BE2C (cell line): ENCODE measurements at regions not wholly inside any gene's neighbourhood (a gene's known extent, or its start where the extent isn't known, plus 50 kb on each side); places are given as distances from the start of the nearest gene placed in this dataset.

Source experiments
- DNase-seq: peaks from one replicate; pipeline ENCODE4 v3.0.0-alpha.2; 2020
- H3K27me3 ChIP-seq: fragments of 250-450 bp; sonication (Bioruptor Pico); 2 replicates; pipeline ENCODE4 v1.5.1; 2020; ENCODE audit warnings: mild to moderate bottlenecking
- H3K36me3 ChIP-seq: fragments of 250-450 bp; sonication (Bioruptor Pico); 2 replicates; pipeline ENCODE4 v1.5.1; 2020; ENCODE audit warnings: mild to moderate bottlenecking
- H3K4me1 ChIP-seq: fragments of 250-450 bp; sonication (Bioruptor Pico); 2 replicates; pipeline ENCODE4 v1.5.1; 2020
- H3K4me3 ChIP-seq: 2 replicates; pipeline ENCODE4 v1.5.1; 2011; ENCODE audit warnings: low read depth, low read length
- H3K9me3 ChIP-seq: fragments of 250-450 bp; sonication (Bioruptor Pico); 2 replicates; pipeline ENCODE4 v1.5.1; 2020
- TF ChIP-seq, protein P1 (sequence below): IDR thresholded peaks from 2 replicates; pipeline ENCODE4 v1.5.1; 2012; ENCODE audit warnings: mild to moderate bottlenecking, low read depth, low read length

DNA sequence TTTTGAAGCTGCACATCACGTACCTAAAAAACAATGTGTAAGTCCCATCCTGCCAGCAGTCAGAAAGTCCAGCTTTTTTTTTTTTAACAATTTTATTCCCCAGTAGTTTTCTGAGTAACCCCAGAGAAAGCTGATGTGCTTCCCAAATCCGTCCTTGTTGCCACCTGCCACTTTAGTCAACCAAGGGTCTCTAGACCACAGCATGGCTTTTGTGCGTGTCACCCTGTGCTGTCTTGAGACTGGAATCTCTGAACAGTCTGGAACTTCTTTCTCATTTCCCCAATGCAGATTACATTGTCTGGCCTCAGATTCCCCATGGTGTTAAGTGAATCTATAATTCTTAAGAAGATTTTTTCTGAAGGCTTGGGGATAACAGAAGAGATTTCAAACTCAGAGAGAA is 289.2 kb upstream of the KLF12 start:
- TF ChIP-seq, protein P1, sequence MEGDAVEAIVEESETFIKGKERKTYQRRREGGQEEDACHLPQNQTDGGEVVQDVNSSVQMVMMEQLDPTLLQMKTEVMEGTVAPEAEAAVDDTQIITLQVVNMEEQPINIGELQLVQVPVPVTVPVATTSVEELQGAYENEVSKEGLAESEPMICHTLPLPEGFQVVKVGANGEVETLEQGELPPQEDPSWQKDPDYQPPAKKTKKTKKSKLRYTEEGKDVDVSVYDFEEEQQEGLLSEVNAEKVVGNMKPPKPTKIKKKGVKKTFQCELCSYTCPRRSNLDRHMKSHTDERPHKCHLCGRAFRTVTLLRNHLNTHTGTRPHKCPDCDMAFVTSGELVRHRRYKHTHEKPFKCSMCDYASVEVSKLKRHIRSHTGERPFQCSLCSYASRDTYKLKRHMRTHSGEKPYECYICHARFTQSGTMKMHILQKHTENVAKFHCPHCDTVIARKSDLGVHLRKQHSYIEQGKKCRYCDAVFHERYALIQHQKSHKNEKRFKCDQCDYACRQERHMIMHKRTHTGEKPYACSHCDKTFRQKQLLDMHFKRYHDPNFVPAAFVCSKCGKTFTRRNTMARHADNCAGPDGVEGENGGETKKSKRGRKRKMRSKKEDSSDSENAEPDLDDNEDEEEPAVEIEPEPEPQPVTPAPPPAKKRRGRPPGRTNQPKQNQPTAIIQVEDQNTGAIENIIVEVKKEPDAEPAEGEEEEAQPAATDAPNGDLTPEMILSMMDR = no peak
- Histone ChIP-seq H3K4me3 (no peak overlapping the region), H3K36me3 (no peaks in the 10 kb centered on the region), H3K27me3 (no peaks in the 10 kb centered on the region), H3K9me3 (no peaks in the 10 kb centered on the region; the same call in 1 of the 2 replicates), H3K4me1 (no peaks in the 10 kb centered on the region)
- DNase-seq = no peak

DNA sequence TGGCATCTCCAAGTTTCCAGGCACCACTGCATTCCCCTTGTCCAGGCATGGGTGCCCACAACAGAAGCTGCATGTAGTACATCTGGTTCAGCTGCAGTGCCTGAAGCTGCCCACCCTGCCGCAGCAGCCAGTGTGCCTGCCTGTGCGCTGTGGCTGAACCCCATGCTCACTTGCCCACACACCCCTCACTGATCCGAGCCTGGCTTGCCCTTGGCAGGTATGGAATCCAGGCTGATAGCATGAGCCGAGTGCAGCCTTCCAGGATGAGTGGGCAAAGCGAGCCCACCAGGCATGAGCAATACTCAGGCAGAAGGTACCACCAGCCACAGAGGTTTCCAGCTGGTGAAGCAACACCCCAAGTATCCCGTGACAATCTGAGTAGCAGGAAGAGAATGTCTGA is 280.3 kb upstream of the KLF12 start:
- no peak for DNase-seq

DNA sequence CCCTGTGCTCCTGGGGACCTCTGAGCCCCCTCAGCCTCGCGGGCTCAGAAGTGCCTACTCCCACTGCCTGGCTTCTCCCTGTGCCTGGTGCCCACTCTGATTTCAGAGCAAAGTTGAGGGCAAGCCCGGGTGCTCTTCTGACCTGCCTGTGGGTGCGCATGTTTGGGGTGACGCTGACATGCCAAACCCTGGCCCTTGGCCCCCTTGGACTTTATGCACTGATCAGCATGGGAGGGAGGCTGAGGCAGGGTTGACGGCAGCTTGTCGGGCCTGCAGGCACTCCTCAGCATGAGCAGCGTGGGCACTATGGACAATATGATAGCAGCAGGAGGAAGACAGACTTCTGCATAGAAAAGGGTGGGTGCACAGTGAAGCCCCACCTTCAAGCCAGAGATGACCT is 279.3 kb upstream of the KLF12 start:
- Histone ChIP-seq H3K36me3 (no peaks in the 10 kb centered on the region), H3K4me3 (no peak overlapping the region), H3K27me3 (no peaks in the 10 kb centered on the region), H3K9me3 (no peaks in the 10 kb centered on the region), H3K4me1 (peaks cover 11% of the 10 kb centered on the region)
- TF ChIP-seq, protein P1 = no peak
- no peak for DNase-seq

More for the DNA sequence above, 280.3 kb upstream of the KLF12 start:
- Histone ChIP-seq H3K36me3 (no peaks in the 10 kb centered on the region), H3K4me3 (no peak overlapping the region), H3K9me3 (no peaks in the 10 kb centered on the region), H3K4me1 (peaks cover 11% of the 10 kb centered on the region), H3K27me3 (no peaks in the 10 kb centered on the region)
- TF ChIP-seq, protein P1 = no peak

DNA sequence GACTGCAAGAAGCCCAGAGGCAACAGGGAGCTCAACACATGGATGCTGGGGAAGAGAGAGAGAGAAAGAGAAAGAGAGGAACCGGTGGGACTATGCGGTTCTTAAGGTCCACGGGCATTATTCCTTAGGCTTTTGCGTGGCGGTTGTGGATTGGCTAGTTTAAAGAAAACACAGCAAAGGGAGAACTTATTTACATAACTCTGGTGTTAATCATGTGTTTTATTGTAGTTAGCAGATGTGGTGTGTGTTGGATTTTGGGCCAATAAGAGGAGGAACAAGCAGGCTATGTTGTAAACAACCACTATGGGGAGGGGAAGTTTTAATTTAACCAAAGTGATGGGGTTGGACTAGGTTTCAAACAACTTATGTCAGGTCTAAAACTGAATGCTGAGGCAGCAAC is 275.3 kb upstream of the KLF12 start:
- Histone ChIP-seq H3K9me3 (no peaks in the 10 kb centered on the region), H3K4me1 (no peaks in the 10 kb centered on the region), H3K27me3 (no peaks in the 10 kb centered on the region), H3K4me3 (no peak overlapping the region), H3K36me3 (no peaks in the 10 kb centered on the region)
- DNase-seq = no peak
- TF ChIP-seq, protein P1 = no peak

DNA sequence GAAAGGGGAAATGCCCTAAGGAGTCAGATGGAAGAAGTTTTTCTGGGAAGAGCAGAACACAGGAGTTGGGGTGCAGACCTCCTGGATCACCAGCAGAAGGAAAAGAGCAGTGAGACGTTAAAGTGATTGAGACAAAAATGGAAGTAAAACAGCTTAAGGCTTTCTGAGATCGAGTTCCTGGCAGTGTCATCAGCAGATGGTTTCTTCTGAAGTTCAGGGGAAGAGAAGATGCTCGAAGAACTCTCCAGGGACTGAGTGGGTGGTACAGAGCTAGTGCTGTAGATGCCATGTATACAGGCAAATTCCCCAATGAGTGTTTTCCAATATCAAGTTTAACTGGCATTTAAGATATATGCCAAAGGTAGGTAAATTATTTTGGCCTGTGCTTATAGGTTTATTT is 272.2 kb upstream of the KLF12 start:
- no peak for DNase-seq
- no peaks in the 10 kb centered on the region for H3K27me3 ChIP-seq
- no peaks in the 10 kb centered on the region for H3K9me3 ChIP-seq
- H3K36me3 ChIP-seq = no peaks in the 10 kb centered on the region
- H3K4me3 ChIP-seq = no peak overlapping the region
- TF ChIP-seq, protein P1 = no peak
- no peaks in the 10 kb centered on the region for H3K4me1 ChIP-seq

DNA sequence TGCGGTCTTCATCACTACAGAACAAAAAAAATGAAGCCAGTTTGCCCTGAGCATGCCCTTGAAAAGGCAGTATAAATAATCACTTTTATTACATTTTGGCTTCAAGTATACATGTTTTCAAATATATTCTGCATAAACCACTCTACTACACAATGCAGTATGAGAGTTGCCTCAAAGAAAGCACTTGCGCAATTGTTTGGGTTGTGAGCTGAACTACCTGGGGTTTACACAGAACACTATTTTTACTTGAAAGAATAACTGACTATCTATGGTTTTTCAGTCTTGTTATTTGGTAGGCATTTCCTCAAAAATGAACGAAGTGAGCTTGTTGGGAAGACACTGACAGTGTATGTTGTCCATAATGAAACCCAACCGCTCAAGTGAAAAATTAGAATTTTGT is 264.4 kb upstream of the KLF12 start:
- no peak overlapping the region for H3K4me3 ChIP-seq
- H3K4me1 ChIP-seq = no peaks in the 10 kb centered on the region
- H3K27me3 ChIP-seq = no peaks in the 10 kb centered on the region
- no peaks in the 10 kb centered on the region for H3K9me3 ChIP-seq
- TF ChIP-seq, protein P1 = no peak
- no peaks in the 10 kb centered on the region for H3K36me3 ChIP-seq
- no peak for DNase-seq
